ENCODE measurements at regions not wholly inside any gene's neighbourhood (a gene's known extent, or its start where the extent isn't known, plus 50 kb on each side); places are given as distances from the start of the nearest gene placed in this dataset.

DNA sequence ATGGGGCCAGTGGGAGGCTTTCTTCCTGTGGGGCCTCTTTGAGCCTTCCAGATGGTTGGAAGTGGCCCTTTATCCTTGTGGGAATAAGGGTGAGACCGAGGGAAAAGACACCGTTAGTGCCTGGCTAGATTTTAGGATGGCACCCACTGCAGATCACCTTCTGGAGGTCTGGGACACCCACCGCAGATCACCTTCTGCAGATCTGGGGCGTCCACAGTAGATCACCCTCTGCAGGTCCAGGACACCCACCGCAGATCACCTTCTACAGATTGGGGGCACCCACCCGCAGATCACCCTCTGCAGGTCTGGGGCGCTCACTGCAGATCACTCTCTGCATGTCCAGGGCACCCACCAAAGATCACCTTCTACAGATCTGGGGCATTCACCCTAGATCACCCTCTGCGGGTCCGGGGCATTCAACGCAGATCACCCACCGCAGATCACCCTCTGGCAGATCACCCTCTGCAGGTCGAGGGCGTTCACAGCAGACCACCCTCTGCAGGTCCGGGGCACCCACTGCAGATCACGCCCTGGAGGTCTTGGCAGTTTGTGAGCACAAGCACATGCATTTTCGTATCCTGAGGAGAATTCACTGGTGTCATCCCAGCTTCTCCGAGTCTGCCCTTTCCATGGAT, 153.4 kb upstream of the TSHZ3 start:
- no peak for DNase-seq

DNA sequence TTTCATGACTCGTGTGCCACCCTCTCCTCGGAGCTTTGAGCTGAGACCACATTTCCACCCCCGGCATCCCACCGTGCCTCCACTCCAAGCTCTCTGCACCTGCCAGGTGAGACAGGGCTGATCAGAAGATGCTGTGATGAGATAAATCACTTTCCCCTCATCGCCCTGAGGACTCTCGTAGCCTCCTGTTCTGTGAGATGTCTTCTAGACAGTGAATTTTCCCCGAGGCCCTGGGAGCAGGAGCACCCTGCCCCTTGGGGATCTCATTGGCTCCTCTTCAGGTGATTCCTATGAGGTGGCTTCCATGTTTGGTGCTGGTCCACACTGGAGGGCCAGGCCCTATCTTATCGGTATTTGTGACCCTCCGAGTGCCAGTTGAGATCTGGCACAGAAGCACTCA, 154.0 kb upstream of the TSHZ3 start:
- DNase-seq: no peak

DNA sequence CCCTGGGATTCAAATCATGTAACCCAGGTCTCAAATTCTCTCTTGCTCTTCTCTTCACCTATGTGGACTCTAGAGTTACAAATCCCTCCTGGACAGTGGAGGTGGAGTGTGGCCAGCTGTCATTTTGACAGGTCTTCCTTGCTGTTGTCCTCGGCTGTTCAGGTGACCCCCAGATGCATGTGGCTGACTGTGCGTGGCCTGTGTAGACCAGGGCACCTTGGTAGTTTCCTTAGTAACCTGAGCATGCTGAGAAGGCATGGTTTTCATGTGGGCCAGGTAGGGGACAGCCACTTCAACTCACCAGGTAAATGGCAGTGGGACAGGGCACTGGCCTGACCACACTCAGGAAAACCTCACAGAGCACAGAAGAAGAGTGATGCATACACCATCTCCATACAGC, 155.0 kb upstream of the TSHZ3 start:
- DNase-seq: no peak

DNA sequence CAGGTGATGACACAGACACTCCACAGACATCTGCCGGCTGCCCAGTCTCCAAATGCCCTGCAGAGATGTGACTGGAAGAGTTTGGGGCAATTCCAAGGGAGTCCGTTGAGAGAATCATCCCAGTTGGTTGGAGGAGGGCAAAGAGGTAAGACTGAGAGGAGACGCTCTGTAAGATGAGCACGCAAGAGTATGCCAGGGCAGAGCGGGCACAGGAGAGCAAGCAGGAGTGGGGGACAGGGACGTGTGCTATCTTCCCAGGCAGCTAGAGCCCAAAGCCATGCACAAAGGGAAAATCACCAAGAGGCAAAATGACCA, 156.3 kb upstream of the TSHZ3 start:
- no peak for DNase-seq

DNA sequence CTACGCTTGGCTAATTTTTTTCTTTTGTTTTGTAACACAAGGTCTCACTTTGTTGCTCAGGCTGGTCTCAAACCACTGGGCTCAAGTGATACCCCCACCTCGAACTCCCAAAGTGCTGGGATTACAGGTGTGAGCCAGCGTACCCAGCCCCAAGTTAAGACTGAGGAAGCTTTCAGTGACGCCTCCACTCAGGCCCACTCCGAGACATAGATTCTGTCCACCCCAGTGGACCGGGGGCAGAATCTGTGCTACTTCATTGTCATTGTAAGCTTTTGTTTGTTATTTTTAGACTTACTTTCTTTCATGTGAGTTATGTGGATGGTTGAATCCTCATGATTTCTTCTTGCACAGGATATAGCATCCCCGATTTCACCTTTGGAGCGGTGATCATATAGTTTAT, 156.9 kb upstream of the TSHZ3 start:
- DNase-seq: no peak

DNA sequence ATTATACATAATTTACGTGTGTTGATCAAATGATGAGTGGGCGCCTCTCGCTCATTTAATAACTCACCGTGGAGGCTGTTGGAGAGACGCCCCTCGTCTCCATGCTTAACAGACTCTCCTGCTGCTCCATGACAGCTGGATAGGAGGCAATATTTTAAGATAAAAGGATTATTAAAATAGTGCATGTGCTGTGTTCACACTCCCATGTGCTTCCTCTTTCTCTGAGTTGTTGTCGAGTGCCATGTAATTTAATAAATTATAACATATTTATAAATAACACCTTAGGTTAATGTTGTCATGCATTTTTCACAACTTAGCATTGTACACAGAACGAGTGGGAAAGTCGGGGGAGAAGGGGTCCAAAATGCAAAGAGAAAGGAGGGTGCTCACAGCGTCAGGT, 161.4 kb upstream of the TSHZ3 start:
- DNase-seq: no peak

DNA sequence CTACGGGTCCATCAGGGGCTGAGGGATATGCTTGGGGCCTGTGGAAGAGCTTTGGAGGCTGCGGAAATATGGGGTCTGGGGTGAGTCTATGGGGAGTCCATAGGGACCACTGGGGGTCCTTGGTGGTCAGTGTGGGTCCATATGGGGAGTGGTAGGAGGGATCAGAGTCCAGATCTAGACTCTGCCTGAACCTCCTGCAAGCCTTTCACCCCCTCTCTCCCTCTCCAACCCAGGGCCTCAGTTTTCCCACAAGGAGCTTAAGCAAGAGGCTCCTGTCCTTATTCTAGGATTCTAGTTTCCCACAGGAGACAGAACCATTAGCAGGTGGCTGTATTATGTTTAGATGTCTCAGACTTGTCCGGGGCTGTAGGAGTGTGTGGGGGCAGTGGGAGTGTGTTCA, 161.9 kb upstream of the TSHZ3 start:
- no peak for DNase-seq

DNA sequence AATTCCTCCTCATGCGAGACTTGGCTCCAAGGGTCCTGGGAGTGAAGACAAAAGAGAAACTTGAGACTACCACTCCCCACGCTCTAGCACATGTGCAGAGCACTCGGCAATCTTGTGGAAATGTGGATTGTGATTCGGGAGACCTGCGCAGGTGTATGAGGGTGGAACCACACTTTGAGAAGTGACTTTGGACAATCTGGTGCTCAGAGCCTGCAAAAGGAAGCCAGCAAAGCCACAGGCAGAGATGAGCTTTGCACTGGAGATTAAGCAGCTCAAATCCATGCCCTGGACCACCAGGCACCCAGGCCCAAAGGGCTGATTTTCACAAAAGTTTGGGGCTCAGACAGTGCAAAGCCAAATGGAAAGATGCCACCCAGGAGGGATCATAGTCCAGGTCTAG, 162.5 kb upstream of the TSHZ3 start:
- DNase-seq: no peak

DNA sequence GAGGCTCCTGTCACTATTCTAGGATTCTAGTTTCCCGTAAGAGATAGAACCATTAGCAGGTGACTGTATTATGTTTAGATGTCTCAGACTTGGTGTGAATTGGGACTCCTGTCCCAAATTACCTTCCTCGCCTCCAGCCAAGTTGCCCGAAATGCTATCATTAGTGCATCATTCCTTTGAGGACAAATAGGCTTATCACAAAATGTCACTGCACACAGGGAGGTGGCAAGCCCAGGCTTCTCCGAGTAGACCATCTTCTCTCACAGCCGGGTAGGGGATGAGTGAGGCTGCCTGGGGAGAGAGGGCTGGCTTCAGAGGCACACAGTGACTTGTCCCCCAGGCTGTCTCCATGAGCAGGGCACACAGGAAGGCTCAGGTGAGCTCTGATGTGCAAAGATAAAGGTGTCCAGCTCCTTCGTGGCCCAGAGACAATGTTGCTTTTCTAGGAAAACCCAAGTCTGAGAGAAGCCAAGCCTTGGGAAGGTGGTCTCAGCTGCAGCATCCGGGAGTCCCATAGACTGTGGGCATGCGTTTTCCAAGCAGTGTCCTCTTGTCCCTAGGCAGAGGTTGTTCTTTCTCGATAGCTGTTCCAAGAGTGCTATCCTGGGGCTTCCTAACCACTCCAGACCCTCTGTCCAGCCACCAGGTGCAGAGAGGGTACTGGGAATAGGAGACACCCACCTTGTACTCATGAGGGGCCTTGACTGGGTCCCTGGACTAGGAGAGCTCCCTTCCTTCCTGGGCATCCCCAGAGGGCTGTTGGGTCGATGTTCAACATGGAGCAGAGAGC, 163.1 kb upstream of the TSHZ3 start:
- DNase-seq: no peak

DNA sequence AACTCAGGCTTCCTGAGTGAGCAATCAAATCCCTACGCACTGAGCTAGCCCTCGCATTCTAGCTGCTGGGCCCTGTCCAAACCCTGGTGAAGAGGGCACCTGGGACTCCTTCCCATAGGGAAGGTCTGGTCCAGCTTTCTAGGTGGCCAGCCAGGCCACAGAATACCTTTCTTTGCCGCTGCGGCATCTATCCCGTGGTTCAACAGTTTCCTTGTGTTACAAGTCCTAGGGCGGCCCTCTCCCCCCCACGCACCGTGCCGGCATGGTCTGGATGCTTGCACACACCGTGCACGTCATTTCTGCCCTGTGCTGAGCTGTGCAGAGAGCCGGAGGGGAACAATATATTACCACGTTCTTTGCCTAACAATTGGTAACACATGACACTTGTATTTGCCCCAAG, 164.6 kb upstream of the TSHZ3 start:
- no peak for DNase-seq

DNA sequence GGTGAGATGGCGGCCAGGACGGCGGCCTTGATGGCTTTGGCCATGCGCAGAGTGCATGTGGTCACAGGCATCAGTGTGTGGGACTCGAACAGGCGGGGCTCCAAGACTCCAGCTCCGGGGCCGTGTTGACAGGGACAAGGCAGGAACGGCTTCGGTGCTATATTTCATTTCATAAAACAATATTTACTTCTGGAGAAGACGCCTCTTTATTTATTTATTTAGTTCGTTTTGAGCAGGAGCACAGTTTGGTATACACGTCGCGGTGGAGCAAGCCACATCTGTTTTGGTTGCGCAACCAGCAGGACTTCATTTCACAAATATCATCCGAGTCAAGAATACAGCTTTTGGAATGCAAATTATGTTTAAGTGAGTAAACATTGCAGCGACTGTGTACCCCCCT, 166.7 kb upstream of the TSHZ3 start:
- DNase-seq: no peak

DNA sequence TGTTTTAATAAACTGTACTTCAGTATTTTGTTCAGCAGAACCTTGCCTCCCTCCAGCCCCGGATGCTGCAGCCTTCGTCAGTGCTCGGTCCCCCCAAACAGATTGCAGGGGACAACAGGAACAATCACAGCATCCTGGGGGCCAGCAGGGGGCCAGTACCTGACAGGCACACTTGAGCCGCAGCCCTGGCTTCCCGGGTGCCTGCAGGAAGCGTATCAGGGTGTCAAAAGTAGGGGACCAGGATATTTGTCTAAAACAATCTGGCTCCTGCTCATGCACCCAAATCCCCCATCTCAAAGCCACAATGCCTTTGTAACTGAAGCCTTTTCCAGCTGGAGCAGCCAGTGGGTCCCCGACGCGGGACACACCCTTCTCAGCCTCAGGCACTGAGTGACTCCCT, 167.5 kb upstream of the TSHZ3 start:
- no peak for DNase-seq

DNA sequence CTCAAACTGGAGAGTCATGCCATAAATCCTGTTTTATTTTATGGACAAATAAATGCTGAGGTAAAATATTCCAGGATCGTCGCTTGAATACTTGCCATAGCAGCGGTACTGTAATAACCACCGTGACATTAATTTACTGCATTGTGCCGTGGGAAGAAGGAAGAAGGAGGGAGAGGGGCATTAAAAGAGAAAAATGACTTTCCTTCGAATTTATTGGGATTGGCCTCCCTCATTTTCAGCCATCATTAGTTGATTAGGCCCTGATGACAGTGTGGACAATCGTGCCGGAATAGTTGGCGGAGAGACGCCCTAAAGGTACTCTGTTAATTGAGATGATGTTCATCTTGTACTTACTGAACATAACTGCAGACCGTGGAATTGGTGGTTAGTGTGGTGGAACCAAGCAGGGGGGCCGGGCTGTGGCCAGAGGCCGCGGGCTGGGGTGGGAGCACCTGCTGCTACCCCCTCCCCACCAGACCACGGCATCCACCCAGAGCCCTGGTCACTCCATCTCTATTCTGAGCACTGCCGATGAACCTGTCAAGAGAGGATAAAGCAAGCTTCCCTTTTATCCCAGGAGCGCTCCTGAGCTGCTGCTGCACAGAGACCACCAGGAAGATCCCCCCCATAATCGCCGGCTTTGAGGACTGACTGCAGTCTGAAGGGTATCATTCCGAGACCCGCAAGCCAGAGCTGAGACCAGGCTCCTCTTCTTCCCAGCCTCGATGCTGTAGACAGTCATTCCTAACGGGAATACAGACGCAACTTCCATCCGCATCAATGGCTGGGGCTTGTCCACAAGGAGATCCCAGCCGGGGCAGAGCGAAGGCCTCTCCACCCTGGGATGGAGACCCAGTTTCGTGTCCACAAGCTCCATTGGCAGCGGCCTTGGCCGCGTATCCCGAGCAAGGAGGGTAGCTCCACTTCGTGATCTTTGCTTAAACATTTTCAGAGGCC, 168.3 kb upstream of the TSHZ3 start:
- DNase-seq: no peak

DNA sequence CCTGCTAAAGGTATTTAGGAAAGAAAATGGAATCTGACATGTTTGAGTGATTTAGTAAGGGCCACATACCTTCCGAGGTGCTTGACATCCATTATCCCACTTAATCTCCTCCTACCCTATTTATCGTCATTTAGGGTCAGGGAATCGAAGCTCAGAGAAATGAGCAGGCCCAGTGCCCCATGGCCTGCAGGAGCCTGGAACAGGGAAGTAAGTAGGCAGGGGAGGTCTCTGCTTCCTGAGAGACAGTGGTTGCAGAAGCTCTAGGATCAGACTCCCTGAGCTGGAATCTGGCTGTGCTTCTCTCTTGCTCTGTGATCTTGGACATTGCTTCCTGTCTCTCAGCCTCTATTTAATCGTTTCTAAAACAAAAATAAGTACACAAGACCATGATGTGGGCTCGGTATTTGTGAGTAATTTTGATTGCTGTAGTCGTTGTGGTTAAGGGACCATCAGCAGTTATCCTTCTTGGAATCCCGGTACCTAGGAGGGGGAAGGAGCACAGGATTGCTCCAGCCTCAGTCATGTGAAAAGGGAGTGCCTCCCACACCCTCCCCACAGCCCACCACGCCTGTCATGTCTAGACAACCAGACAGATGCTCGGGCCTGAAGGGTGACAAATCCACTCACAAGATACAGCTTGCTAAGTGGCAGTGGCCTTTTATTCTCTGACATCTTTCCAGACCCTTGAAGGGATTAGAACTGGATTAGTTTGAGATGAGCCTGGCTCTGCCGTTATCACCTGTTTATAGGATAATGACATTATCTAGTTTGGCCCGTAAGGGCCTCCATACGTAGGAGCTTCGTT, 169.2 kb upstream of the TSHZ3 start:
- DNase-seq: no peak

DNA sequence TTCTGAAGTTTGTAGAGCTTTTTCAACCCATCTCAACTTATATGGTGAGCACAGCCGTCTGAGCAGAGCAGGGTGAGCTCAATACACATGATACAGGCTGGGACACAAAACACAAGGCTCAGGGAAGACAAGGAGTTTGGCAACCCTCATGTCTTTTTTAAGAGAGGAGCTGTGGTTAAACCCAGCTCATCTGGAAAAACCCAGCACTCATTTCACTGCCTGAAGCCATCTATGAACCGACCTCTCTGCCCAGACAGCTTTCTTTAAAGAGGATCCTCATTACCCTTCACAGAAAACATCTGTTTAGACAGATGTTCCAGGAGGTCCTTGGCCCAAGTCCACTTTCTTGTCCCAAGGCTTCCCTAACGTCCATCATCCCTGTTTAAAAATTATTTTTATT, 170.0 kb upstream of the TSHZ3 start:
- no peak for DNase-seq

DNA sequence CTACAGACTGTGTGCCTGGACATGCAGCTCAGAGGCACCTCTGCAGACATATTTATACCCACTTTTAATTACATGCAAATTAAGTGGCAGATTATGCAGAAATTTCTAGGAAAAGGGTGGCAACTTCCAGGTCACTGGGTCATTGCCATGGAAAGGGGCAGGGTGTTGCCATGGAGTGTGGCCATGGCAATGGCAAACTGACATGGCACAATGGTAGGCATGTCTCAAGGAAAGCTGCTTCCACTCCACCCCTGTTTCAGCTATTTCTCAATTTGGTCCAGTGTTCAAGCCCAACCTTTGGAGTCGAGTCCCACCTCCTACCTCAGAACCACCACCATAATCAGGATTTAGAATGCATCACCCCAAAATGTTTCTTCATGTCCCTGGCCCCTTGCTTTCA, 170.7 kb upstream of the TSHZ3 start:
- no peak for DNase-seq

DNA sequence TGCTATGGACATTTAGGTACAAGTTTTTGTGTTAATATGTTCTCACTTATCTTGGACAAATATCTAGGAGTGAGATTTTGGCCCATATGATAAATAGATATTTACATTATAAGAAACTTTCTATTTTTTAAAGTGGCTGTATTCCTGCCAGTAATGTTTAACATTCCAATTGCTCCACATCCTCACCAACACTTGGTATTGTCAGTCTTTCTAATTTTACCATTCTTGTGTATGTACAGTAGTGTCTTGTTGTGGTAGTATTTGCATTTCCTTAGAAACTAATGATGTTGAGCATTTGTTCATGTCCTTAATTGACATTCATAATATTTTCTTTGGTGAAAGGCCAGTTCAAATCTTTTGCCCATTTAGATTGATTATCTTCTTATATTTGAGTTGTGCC, 171.4 kb upstream of the TSHZ3 start:
- no peak for DNase-seq

DNA sequence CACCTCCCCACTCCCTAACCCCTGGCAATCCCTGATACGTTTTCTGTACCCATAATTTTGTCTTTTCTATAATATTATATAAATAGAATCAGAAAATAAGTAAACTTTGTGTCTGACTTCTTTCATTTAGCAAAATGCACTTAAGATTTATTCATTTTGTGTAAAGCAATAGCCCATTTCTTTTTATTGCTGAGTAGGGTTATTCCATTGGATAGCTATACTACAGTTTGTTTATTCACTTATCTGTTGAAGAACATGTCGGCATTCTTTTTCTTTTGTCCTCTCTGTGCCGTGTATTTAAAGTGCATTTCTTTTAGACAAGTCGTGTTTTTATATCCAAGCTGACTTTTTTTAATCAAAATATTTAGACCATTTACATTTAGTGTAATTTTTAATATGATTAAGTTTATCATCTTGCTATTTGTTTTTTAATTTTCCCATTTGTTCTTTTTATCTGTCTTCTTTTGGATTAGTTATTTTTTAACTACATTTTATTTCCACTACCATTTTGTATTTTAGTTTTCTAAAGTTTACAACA, 176.4 kb upstream of the TSHZ3 start:
- no peak for DNase-seq

DNA sequence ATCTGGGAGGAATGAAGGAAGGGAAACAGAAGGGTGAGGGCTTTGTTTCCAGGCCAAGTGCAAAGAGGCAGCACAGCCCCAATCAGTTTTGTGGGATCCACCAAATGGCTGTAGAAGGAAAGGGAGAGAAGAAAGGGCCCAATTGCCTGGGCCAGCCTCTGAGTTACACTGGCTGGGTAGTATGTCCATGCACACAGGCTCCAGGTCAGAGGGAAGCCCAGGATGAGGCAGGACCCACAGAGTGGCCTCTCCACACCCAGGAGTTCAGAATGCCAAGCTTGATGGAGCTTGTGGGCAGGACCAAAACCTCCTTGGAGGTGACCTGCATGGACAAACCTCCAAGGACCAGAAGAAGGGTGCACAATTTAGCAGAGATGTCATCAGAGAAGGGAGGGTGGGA, 178.2 kb upstream of the TSHZ3 start:
- DNase-seq: no peak

DNA sequence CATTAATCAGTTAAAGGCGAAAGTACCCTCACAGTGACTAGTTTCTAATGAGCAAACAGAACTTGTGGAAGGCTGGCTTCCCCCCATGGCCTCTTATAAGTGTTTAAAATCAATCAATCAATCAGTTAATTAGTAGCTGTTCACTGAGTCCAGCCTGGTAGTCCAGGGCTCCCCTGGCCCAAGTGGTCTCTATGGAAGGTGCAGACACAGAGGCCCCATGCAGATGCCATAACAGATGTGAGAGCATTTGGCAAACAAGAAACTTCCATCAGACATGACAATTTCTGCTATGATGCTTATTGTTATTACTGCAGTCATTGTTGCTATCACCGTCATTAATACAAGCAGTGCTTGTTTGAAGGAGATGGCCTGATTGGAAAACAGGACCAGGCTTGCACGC, 179.0 kb upstream of the TSHZ3 start:
- DNase-seq: no peak

DNA sequence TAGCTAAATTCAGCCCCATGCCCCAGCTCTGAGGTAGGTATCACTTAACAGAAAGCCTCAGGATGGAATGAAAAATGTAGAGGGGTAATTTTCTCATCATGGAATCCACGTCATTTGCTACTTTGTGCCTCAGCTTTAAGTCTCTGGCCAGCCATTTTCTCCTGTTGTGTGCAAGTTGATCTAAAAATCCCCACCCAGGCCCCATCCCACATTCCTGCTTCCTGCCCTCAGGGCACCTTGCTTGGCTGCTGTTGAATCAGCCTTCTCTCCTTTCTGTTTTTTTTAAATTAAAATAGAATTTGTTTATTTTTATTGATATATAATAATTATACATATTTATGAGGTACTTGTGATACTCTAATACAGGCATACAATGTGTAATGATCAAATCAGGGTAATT, 179.9 kb upstream of the TSHZ3 start:
- DNase-seq: no peak

DNA sequence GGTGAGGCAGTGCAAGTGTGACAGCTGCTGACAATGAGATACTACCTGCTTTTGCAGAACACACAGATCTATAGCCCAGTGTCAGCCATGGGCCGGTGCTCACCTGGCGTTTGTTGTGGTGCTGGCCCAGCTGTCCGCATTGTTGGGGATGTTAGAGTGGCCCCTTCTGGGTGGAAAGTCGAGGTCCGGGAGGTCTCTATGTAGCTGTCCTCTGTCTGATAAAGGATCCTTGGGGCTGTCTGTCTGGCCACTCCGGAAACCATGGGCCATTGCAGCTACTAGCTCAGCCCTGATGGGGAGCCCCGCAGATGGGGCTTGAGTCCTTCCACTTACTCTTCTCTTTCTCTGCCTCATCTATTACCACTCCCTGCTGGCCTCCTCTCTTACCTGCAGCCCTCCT, 181.5 kb upstream of the TSHZ3 start:
- no peak for DNase-seq

DNA sequence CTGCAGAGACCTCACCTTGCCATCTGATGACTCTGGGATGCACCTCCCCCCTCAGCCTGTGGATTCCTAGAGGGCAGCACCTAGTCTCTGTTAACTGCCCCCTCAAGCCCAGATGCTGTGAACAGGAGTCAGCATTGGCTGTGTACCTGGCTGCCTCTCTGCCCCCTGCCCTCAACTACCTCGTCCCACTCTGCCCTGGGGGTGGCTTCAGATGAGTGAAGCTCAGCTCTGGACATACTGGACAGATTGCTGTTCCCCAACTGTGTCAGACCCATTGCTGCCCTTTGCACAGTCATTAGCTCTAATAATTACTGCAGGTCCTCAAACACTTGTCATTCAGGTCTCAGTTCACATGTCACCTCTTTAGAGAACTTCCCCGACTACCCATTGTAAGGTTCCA, 182.1 kb upstream of the TSHZ3 start:
- DNase-seq: no peak

Measured in T-helper 9 cell (primary cell).